IMR-90 (cell line): ENCODE measurements at regions not wholly inside any gene's neighbourhood (a gene's known extent, or its start where the extent isn't known, plus 50 kb on each side); places are given as distances from the start of the nearest gene placed in this dataset.

ENCODE experiments used
- BHLHE40 ChIP-seq: fragments of 150-350 bp; IDR thresholded peaks from 2 replicates; pipeline ENCODE4 v1.6.1; 2016; ENCODE audit warnings: mild to moderate bottlenecking, low read depth, low read length
- CEBPB ChIP-seq: IDR thresholded peaks from 2 replicates; pipeline ENCODE4 v1.6.1; 2012; ENCODE audit warnings: low read depth, low read length, improper control_type of control experiment
- FOS ChIP-seq: fragments of 150-350 bp; IDR thresholded peaks from 2 replicates; pipeline ENCODE4 v1.6.1; 2016; ENCODE audit warnings: low read depth, low read length
- MAFK ChIP-seq: IDR thresholded peaks from 2 replicates; pipeline ENCODE4 v1.6.1; 2012; ENCODE audit warnings: low read depth, low read length, improper control_type of control experiment
- MAZ ChIP-seq: IDR thresholded peaks from 2 replicates; pipeline ENCODE4 v1.6.1; 2012; ENCODE audit warnings: low read depth, mild to moderate bottlenecking, low read length, improper control_type of control experiment, moderate library complexity, borderline replicate concordance
- MXI1 ChIP-seq: IDR thresholded peaks from 2 replicates; pipeline ENCODE4 v1.6.1; 2012; ENCODE audit warnings: low read depth, mild to moderate bottlenecking, low read length, moderate library complexity, borderline replicate concordance
- POLR2A ChIP-seq: IDR thresholded peaks from 2 replicates; pipeline ENCODE4 v1.6.1; 2012; ENCODE audit warnings: mild to moderate bottlenecking, low read depth, low read length
- RAD21 ChIP-seq: IDR thresholded peaks from 2 replicates; pipeline ENCODE4 v1.6.1; 2012; ENCODE audit warnings: low read length, improper control_type of control experiment
- RCOR1 ChIP-seq: IDR thresholded peaks from 2 replicates; pipeline ENCODE4 v1.6.1; 2012; ENCODE audit warnings: mild to moderate bottlenecking, low read length, improper control_type of control experiment; ENCODE audit not compliant: insufficient replicate concordance
- RFX5 ChIP-seq: IDR thresholded peaks from 2 replicates; pipeline ENCODE4 v1.8.0; 2012; ENCODE audit warnings: low read depth, mild to moderate bottlenecking, low read length, moderate library complexity
- SMC3 ChIP-seq: fragments of 150-350 bp; IDR thresholded peaks from 2 replicates; pipeline ENCODE4 v1.6.1; 2016; ENCODE audit warnings: low read depth, mild to moderate bottlenecking, antibody characterized with exemption, low read length, moderate library complexity
- TF ChIP-seq, protein P1 (sequence below): conservative IDR thresholded peaks from 2 replicates; pipeline ENCODE4 v1.5.1; 2012; ENCODE audit warnings: mild to moderate bottlenecking, low read depth, low read length, improper control_type of control experiment
- TF ChIP-seq, protein P2 (sequence below): fragments of 150-350 bp; IDR thresholded peaks from 2 replicates; pipeline ENCODE4 v1.6.1; 2017; ENCODE audit warnings: mild to moderate bottlenecking, antibody characterized with exemption, low read length, low read depth

DNA sequence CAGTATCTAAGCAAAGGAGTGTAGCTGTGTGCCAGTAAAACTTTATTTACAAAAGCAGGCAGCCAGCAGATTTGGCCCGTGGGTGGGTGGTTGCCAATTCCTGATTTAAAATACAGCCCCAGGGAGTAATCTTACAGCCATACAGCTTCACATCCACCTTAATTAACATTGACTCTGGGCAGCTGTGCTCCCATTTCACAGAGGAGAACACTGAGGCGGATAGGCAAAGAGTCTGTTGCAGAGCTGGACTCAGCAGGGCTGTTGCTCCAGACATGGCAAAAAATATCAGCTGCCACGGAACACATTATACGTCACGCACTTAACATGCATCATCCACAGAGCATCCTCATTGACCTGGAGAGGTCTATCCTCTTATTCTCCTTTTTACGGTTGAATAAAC is 289.9 kb downstream of the DHX35 start:
- TF ChIP-seq, protein P1, sequence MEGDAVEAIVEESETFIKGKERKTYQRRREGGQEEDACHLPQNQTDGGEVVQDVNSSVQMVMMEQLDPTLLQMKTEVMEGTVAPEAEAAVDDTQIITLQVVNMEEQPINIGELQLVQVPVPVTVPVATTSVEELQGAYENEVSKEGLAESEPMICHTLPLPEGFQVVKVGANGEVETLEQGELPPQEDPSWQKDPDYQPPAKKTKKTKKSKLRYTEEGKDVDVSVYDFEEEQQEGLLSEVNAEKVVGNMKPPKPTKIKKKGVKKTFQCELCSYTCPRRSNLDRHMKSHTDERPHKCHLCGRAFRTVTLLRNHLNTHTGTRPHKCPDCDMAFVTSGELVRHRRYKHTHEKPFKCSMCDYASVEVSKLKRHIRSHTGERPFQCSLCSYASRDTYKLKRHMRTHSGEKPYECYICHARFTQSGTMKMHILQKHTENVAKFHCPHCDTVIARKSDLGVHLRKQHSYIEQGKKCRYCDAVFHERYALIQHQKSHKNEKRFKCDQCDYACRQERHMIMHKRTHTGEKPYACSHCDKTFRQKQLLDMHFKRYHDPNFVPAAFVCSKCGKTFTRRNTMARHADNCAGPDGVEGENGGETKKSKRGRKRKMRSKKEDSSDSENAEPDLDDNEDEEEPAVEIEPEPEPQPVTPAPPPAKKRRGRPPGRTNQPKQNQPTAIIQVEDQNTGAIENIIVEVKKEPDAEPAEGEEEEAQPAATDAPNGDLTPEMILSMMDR, result no peak
- TF ChIP-seq POLR2A (no peak), RFX5 (no peak), MAZ (no peak), RCOR1 (no peak), RAD21 (no peak), SMC3 (no peak), MXI1 (no peak), BHLHE40 (no peak), FOS (no peak), CEBPB (no peak), MAFK (no peak)
- TF ChIP-seq, protein P2, sequence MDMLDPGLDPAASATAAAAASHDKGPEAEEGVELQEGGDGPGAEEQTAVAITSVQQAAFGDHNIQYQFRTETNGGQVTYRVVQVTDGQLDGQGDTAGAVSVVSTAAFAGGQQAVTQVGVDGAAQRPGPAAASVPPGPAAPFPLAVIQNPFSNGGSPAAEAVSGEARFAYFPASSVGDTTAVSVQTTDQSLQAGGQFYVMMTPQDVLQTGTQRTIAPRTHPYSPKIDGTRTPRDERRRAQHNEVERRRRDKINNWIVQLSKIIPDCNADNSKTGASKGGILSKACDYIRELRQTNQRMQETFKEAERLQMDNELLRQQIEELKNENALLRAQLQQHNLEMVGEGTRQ, result no peak
